IgD-negative memory B cell (primary cell): ENCODE measurements at regions not wholly inside any gene's neighbourhood (a gene's known extent, or its start where the extent isn't known, plus 50 kb on each side); places are given as distances from the start of the nearest gene placed in this dataset.

Experiments
- H3K27ac Mint-ChIP-seq, 3 donors: one replicate each; pipeline ENCODE4 v1.8.0; 2020 to 2022; ENCODE audit warnings: mild to moderate bottlenecking in 3 of 3, mixed read lengths in 3 of 3, moderate library complexity in 1 of 3
- H3K27me3 Mint-ChIP-seq: one replicate; pipeline ENCODE4 v1.8.0; 2021; ENCODE audit warnings: mixed read lengths
- H3K36me3 Mint-ChIP-seq: one replicate; pipeline ENCODE4 v1.8.0; 2020; ENCODE audit warnings: mild to moderate bottlenecking, mixed read lengths
- H3K4me1 Mint-ChIP-seq, 3 donors: one replicate each; pipeline ENCODE4 v1.8.0; 2020 to 2022; ENCODE audit warnings: mixed read lengths in 3 of 3, mild to moderate bottlenecking in 1 of 3
- H3K4me3 Mint-ChIP-seq, 4 donors: one replicate each; pipeline ENCODE4 v1.8.0; 2020 to 2022; ENCODE audit warnings: mild to moderate bottlenecking in 4 of 4, mixed read lengths in 4 of 4, moderate library complexity in 3 of 4
- H3K9me3 Mint-ChIP-seq, 3 donors: one replicate each; pipeline ENCODE4 v1.8.0; 2020 to 2021; ENCODE audit warnings: mixed read lengths in 3 of 3, mild to moderate bottlenecking in 1 of 3

GRCh38 chr10:31605861-31606525, 287.0 kb downstream of the ZEB1 start:
- H3K27ac Mint-ChIP-seq = no peak overlapping the region
- H3K4me3 Mint-ChIP-seq = no peak overlapping the region
- H3K9me3 Mint-ChIP-seq = peaks cover 0 to 3% (median 3%) of the 10 kb centered on the region in 3 donors
- peaks cover 12% of the 10 kb centered on the region for H3K27me3 Mint-ChIP-seq
- no peaks in the 10 kb centered on the region for H3K36me3 Mint-ChIP-seq
- H3K4me1 Mint-ChIP-seq = peaks cover 0 to 11% (median 7%) of the 10 kb centered on the region in 3 donors

DNA sequence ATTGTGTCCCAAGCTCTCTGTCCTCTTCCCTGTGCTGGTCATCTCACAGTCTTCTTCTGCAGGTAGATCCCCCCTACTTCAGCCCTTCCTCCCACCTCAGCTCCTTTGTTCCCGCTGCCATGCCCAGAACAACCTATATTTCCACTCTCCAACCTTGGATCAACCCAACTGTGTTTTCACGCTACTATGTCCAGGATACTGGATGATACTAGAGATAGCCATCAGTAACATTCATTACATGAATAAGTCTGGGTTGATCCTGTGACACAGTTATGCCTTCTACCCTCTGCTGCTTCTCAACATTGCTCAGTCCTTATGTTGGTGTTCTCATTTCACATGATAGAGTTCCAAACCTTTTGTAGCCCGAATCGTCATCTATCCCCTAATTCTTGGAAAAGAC, 286.4 kb downstream of the ZEB1 start:
- peaks cover 12% of the 10 kb centered on the region for H3K27me3 Mint-ChIP-seq
- H3K4me3 Mint-ChIP-seq = peak overlapping the region in 1 of 4 donors; percentile 80

GRCh38 chr10:31604646-31605170, 285.7 kb downstream of the ZEB1 start:
- H3K27me3 Mint-ChIP-seq = peaks cover 12% of the 10 kb centered on the region
- H3K4me1 Mint-ChIP-seq = peaks cover 0 to 11% (median 7%) of the 10 kb centered on the region in 3 donors
- H3K27ac Mint-ChIP-seq = no peak overlapping the region
- H3K4me3 Mint-ChIP-seq = peak overlapping the region; percentile 64 to 89 (median 72)
- H3K36me3 Mint-ChIP-seq = no peaks in the 10 kb centered on the region
- peaks cover 0 to 3% (median 2%) of the 10 kb centered on the region in 3 donors for H3K9me3 Mint-ChIP-seq

More for the DNA sequence above, 286.4 kb downstream of the ZEB1 start:
- Mint-ChIP-seq H3K36me3 (no peaks in the 10 kb centered on the region), H3K9me3 (peaks cover 0 to 3% (median 2%) of the 10 kb centered on the region in 3 donors), H3K27ac (no peak overlapping the region), H3K4me1 (peaks cover 0 to 11% (median 7%) of the 10 kb centered on the region in 3 donors)

GRCh38 chr10:31604096-31604495, 285.1 kb downstream of the ZEB1 start:
- peaks cover 0 to 11% (median 7%) of the 10 kb centered on the region in 3 donors for H3K4me1 Mint-ChIP-seq
- peaks cover 12% of the 10 kb centered on the region for H3K27me3 Mint-ChIP-seq
- peaks cover 0 to 6% (median 3%) of the 10 kb centered on the region in 3 donors for H3K9me3 Mint-ChIP-seq
- H3K27ac Mint-ChIP-seq = peak overlapping the region in 1 of 3 donors; percentile 34
- no peaks in the 10 kb centered on the region for H3K36me3 Mint-ChIP-seq
- peak overlapping the region; percentile 66 to 89 (median 80) for H3K4me3 Mint-ChIP-seq

GRCh38 chr10:31603235-31604087, 284.4 kb downstream of the ZEB1 start:
- Mint-ChIP-seq H3K27me3 (peaks cover 10% of the 10 kb centered on the region), H3K27ac (peak overlapping the region in 1 of 3 donors; percentile 34), H3K36me3 (no peaks in the 10 kb centered on the region), H3K9me3 (peaks cover 0 to 8% (median 3%) of the 10 kb centered on the region in 3 donors), H3K4me3 (peak overlapping the region; percentile 66 to 89 (median 79)), H3K4me1 (peaks cover 0 to 11% (median 7%) of the 10 kb centered on the region in 3 donors)

GRCh38 chr10:31602541-31603234, 283.7 kb downstream of the ZEB1 start:
- H3K4me3 Mint-ChIP-seq = peak overlapping the region in 3 of 4 donors; percentile 47 to 83 (median 75)
- H3K4me1 Mint-ChIP-seq = peaks cover 0 to 11% (median 7%) of the 10 kb centered on the region in 3 donors
- peaks cover 0 to 8% (median 3%) of the 10 kb centered on the region in 3 donors for H3K9me3 Mint-ChIP-seq
- no peaks in the 10 kb centered on the region for H3K36me3 Mint-ChIP-seq
- no peak overlapping the region for H3K27ac Mint-ChIP-seq
- peaks cover 10% of the 10 kb centered on the region for H3K27me3 Mint-ChIP-seq

- peaks cover 0 to 8% (median 3%) of the 10 kb centered on the region in 3 donors for H3K9me3 Mint-ChIP-seq
- H3K27ac Mint-ChIP-seq = no peak overlapping the region
- H3K4me3 Mint-ChIP-seq = peak overlapping the region in 1 of 4 donors; percentile 6
- H3K36me3 Mint-ChIP-seq = no peaks in the 10 kb centered on the region
- H3K4me1 Mint-ChIP-seq = peaks cover 0 to 11% (median 7%) of the 10 kb centered on the region in 3 donors
- peaks cover 10% of the 10 kb centered on the region for H3K27me3 Mint-ChIP-seq
Observed at GRCh38 chr10:31601136-31601535, 282.1 kb downstream of the ZEB1 start.

DNA sequence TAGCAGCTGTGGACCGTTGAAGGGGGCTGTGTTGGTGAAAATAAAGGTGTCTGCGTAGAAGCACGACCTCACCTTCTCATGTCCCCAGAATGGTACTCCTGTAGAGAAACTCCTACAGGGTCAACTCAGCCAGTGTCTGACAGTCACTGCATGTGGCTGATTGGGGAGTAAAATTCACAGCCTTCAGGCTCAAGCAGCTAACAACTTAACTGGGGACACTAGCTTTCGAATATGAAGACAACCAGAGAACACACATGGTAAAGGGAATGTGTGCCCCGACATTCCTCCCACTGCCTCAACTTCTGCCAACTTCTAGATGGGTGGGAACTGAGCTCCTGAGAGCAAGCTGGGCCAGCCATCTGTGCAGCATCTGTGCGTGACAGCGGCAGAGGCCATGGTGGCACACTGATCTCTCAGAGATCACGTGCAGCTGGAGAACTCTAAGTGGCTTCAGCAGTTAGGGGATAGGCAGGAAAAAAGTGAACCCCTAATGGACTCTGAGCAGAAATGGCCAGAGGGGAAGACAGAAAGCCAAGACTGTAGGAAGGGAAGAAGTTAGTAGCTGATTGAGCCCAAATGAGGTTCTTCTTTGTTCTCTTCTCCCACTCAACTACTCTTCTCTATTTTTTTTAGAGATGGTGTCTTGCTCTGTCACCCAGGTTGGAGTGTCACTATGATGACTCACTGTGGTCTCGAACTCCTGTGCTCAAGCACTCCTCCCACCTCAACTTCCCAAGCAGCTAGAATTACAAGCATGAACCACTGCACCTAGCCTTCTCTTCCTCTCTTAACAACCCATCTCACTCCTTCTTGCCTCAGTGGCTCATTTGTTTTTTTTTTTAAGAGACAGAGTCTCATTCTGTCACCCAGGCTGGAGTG, 280.8 kb downstream of the ZEB1 start:
- peaks cover 0 to 11% (median 7%) of the 10 kb centered on the region in 3 donors for H3K4me1 Mint-ChIP-seq
- peak overlapping the region in 2 of 4 donors; percentile 33 to 51 for H3K4me3 Mint-ChIP-seq
- peaks cover 10% of the 10 kb centered on the region for H3K27me3 Mint-ChIP-seq
- H3K27ac Mint-ChIP-seq = no peak overlapping the region
- no peaks in the 10 kb centered on the region for H3K36me3 Mint-ChIP-seq
- H3K9me3 Mint-ChIP-seq = peaks cover 0 to 8% (median 3%) of the 10 kb centered on the region in 3 donors

DNA sequence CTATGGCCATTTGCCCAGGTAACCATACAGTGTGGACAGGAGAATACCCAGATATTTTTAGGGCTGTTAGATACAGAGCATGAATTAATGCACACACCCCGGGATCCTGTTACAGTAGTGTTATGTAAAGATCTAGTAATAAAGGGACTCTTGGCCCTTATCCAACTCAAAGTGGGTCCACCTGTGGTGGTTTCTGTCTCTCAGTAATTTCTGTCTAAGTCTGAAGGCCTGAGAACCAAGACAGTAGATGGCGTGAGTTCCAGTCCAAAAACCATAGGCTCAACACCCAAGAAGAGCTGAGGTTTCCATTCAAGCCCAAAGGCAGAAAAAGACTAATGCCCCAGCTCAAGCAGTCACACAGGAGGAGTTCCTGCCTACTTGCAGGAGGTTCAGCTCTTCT, 277.7 kb downstream of the ZEB1 start:
- peaks cover 6 to 14% (median 12%) of the 10 kb centered on the region in 3 donors for H3K9me3 Mint-ChIP-seq
- H3K27me3 Mint-ChIP-seq = peaks cover 10% of the 10 kb centered on the region
- H3K36me3 Mint-ChIP-seq = no peaks in the 10 kb centered on the region
- no peak overlapping the region for H3K27ac Mint-ChIP-seq
- no peaks in the 10 kb centered on the region for H3K4me1 Mint-ChIP-seq
- H3K4me3 Mint-ChIP-seq = no peak overlapping the region

DNA sequence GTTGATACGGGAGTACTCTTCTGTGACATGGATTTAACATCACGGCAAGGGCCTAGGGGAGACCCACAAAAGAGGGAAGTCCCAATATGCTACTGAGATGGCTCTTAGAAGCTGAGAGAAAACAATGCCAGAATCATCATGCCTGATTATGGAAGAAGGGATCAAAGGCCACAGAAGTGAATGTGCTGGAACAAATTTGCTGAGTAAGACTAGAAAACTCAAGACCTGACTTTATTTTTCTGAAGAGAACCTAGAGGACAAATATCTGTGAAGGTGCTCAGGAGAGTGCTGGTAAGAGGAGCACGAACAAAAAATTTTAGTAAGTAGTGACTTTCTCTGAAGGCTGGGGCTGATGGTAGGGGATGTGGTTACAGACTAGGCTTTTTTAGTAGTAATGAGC, 277.0 kb downstream of the ZEB1 start:
- Mint-ChIP-seq H3K4me3 (no peak overlapping the region), H3K36me3 (no peaks in the 10 kb centered on the region), H3K27me3 (peaks cover 13% of the 10 kb centered on the region), H3K4me1 (no peaks in the 10 kb centered on the region), H3K9me3 (peaks cover 8 to 19% (median 18%) of the 10 kb centered on the region in 3 donors), H3K27ac (no peak overlapping the region)

- peaks cover 20% of the 10 kb centered on the region for H3K27me3 Mint-ChIP-seq
- peaks cover 1% of the 10 kb centered on the region for H3K36me3 Mint-ChIP-seq
- H3K4me3 Mint-ChIP-seq = no peak overlapping the region
- peaks cover 9 to 24% (median 20%) of the 10 kb centered on the region in 3 donors for H3K9me3 Mint-ChIP-seq
- H3K27ac Mint-ChIP-seq = no peak overlapping the region
- peaks cover 0 to 5% (median 1%) of the 10 kb centered on the region in 3 donors for H3K4me1 Mint-ChIP-seq
Observed at GRCh38 chr10:31594347-31594873, 275.4 kb downstream of the ZEB1 start.

DNA sequence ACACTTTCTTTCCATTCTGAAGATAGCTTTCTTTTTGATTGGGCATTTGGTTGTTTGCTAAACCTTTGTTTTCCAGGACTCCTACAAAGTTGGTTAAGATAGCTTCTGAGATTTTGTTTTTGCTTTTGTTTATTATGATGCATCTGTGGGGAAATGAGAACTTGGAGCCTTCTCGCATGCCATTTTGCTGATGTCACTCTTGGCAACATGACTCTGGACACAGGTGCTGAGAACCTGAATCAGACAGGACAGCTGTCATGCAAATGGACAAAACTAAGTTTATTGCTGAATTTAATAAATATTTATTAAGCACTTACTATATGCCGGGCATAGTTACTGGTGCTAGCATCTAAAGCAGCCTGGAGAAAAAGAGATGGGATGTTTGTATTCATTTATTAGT, 274.1 kb downstream of the ZEB1 start:
- Mint-ChIP-seq H3K36me3 (peaks cover 1% of the 10 kb centered on the region), H3K4me3 (no peak overlapping the region), H3K4me1 (peaks cover 0 to 5% (median 1%) of the 10 kb centered on the region in 3 donors)

DNA sequence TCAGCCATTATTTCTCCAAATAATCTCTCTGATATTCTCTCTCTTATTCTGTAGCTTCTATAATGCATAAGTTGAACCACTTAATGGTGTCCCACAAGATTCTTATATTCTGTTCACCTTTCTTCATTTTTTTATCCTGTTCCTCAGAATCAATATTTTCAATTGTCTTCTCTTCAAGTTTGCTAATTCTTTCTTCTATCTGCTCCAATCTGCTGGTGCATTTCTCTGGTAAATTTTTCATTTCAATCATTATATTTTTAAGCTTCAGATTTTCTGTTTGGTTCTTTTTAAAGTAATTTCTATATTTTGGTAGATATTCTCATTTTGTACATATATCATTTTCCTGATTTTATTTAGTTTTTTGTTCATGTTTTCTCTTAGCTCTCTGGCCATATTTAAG, 272.6 kb downstream of the ZEB1 start:
- Mint-ChIP-seq H3K9me3 (peaks cover 9 to 24% (median 15%) of the 10 kb centered on the region in 3 donors), H3K4me3 (peak overlapping the region in 1 of 4 donors; percentile 14), H3K27ac (peak overlapping the region in 1 of 3 donors; percentile 57), H3K27me3 (peaks cover 30% of the 10 kb centered on the region), H3K36me3 (peaks cover 1% of the 10 kb centered on the region), H3K4me1 (peaks cover 0 to 5% (median 1%) of the 10 kb centered on the region in 3 donors)

More for the DNA sequence above, 274.1 kb downstream of the ZEB1 start:
- Mint-ChIP-seq H3K9me3 (peaks cover 9 to 24% (median 15%) of the 10 kb centered on the region in 3 donors), H3K27me3 (peaks cover 21% of the 10 kb centered on the region), H3K27ac (no peak overlapping the region)
